PC-9 (cell line): ENCODE measurements at regions not wholly inside any gene's neighbourhood (a gene's known extent, or its start where the extent isn't known, plus 50 kb on each side); places are given as distances from the start of the nearest gene placed in this dataset.

ENCODE experiments used
- CTCF ChIP-seq: fragments of 200-600 bp; sonication (generic); conservative IDR thresholded peaks from 2 replicates; pipeline ENCODE4 v1.6.1; 2017; ENCODE audit warnings: mixed run types, antibody characterized with exemption, mild to moderate bottlenecking, moderate library complexity
- EZH2 ChIP-seq: fragments of 200-600 bp; sonication (generic); IDR thresholded peaks from 2 replicates; pipeline ENCODE4 v1.8.0; 2017; ENCODE audit warnings: antibody characterized with exemption, low read depth

GRCh38 chr5:175082346-175082745, 358.0 kb downstream of the MSX2 start:
- TF ChIP-seq CTCF: no peak
- TF ChIP-seq EZH2: no peak
